Memory B cell (primary cell): ENCODE measurements at regions not wholly inside any gene's neighbourhood (a gene's known extent, or its start where the extent isn't known, plus 50 kb on each side); places are given as distances from the start of the nearest gene placed in this dataset.

Experiments
- ATAC-seq: fragments of 150-1000 bp; cut with Tn5 transposase; 2 replicates; pipeline ENCODE4 v1.10.0; 2021; ENCODE audit warnings: low read depth, mild to moderate bottlenecking, moderate library complexity
- DNase-seq, 2 donors: peaks; one replicate each; pipeline ENCODE4 v3.0.0; 2022; ENCODE audit warnings: low spot score in 2 of 2
- H3K27ac Mint-ChIP-seq: one replicate; pipeline ENCODE4 v1.8.0; 2022; ENCODE audit warnings: mild to moderate bottlenecking, moderate library complexity, mixed read lengths
- H3K27me3 Mint-ChIP-seq: one replicate; pipeline ENCODE4 v1.8.0; 2022; ENCODE audit warnings: mixed read lengths
- H3K36me3 Mint-ChIP-seq: one replicate; pipeline ENCODE4 v1.8.0; 2022; ENCODE audit warnings: mild to moderate bottlenecking, mixed read lengths
- H3K4me1 Mint-ChIP-seq: one replicate; pipeline ENCODE4 v1.8.0; 2022; ENCODE audit warnings: mixed read lengths
- H3K4me3 Mint-ChIP-seq: one replicate; pipeline ENCODE4 v1.8.0; 2022; ENCODE audit warnings: mild to moderate bottlenecking, moderate library complexity, mixed read lengths
- H3K9me3 Mint-ChIP-seq: one replicate; pipeline ENCODE4 v1.8.0; 2022; ENCODE audit warnings: mixed read lengths

- Mint-ChIP-seq H3K9me3 (no peaks in the 10 kb centered on the region), H3K4me3 (no peak overlapping the region), H3K27ac (no peak overlapping the region), H3K36me3 (no peaks in the 10 kb centered on the region), H3K27me3 (no peaks in the 10 kb centered on the region), H3K4me1 (peaks cover 7% of the 10 kb centered on the region)
- DNase-seq (no peak), ATAC-seq (no peak)
Observed at GRCh38 chrX:43514820-43515219, 141.3 kb upstream of the MAOA start.

GRCh38 chrX:43522582-43522981 lies 133.5 kb upstream of the MAOA start:
- Mint-ChIP-seq H3K27ac (no peak overlapping the region), H3K36me3 (peaks cover 3% of the 10 kb centered on the region)
- no peak for ATAC-seq

GRCh38 chrX:43525901-43526610 lies 130.0 kb upstream of the MAOA start:
- no peak overlapping the region for H3K4me3 Mint-ChIP-seq
- H3K27ac Mint-ChIP-seq, result no peak overlapping the region
- peaks cover 4% of the 10 kb centered on the region for H3K9me3 Mint-ChIP-seq
- H3K27me3 Mint-ChIP-seq, result peaks cover 2% of the 10 kb centered on the region
- DNase-seq, result no peak
- no peak for ATAC-seq
- H3K36me3 Mint-ChIP-seq, result peaks cover 6% of the 10 kb centered on the region
- peaks cover 3% of the 10 kb centered on the region for H3K4me1 Mint-ChIP-seq

More at GRCh38 chrX:43522582-43522981, 133.5 kb upstream of the MAOA start:
- DNase-seq, result no peak
- H3K4me3 Mint-ChIP-seq, result no peak overlapping the region
- H3K27me3 Mint-ChIP-seq, result peaks cover 2% of the 10 kb centered on the region
- peaks cover 4% of the 10 kb centered on the region for H3K9me3 Mint-ChIP-seq
- no peaks in the 10 kb centered on the region for H3K4me1 Mint-ChIP-seq

DNA sequence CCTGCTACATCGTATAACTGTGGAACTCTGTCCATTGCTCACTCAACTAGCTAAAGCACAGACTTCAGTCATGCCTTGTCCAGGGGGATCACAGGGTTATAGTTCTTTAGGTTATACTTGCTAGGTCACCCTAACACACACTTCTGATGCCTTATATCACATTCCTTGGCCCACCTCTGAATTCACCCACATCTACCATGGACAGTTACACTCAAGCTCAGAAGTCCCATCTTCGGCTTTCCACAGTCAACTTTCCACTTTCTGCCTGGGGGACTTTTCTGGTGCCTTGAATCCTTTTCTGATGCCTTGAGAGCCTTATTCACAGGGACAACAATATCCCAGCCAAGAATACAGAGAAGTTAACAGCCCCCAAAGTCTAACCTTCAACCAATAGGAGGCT lies 129.2 kb upstream of the MAOA start:
- Mint-ChIP-seq H3K4me3 (no peak overlapping the region), H3K27ac (no peak overlapping the region), H3K36me3 (peaks cover 8% of the 10 kb centered on the region), H3K4me1 (peaks cover 3% of the 10 kb centered on the region), H3K9me3 (peaks cover 4% of the 10 kb centered on the region), H3K27me3 (peaks cover 2% of the 10 kb centered on the region)
- DNase-seq (no peak), ATAC-seq (no peak)

DNA sequence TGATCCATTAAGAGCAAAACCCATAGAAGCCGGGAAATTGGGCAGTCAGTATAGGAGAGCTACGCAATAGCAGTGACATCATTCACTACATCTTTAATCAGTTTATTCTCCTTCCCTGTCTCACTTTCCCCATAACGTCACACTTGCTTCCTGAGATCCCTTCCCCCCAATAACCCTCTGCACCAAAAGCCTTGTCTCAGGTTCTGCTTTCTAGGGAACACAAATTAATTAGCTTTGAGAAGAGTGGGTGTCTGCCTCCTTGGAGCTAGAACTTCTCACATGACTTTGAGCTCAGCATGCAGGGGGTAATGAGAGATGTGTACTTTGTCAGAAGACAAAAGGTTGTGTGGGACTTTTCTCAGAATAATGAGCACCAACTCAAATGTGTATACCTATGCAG lies 128.3 kb upstream of the MAOA start:
- H3K9me3 Mint-ChIP-seq, result peaks cover 4% of the 10 kb centered on the region
- ATAC-seq, result no peak
- no peak overlapping the region for H3K27ac Mint-ChIP-seq
- DNase-seq, result no peak
- peaks cover 8% of the 10 kb centered on the region for H3K36me3 Mint-ChIP-seq
- H3K4me3 Mint-ChIP-seq, result no peak overlapping the region
- peaks cover 3% of the 10 kb centered on the region for H3K4me1 Mint-ChIP-seq
- H3K27me3 Mint-ChIP-seq, result peaks cover 2% of the 10 kb centered on the region

- peaks cover 4% of the 10 kb centered on the region for H3K9me3 Mint-ChIP-seq
- H3K4me1 Mint-ChIP-seq, result peaks cover 3% of the 10 kb centered on the region
- peaks cover 5% of the 10 kb centered on the region for H3K36me3 Mint-ChIP-seq
- DNase-seq (no peak), ATAC-seq (no peak)
- H3K27ac Mint-ChIP-seq, result no peak overlapping the region
- H3K4me3 Mint-ChIP-seq, result no peak overlapping the region
- H3K27me3 Mint-ChIP-seq, result peaks cover 2% of the 10 kb centered on the region
Observed at GRCh38 chrX:43530837-43531236, 125.3 kb upstream of the MAOA start.

GRCh38 chrX:43540318-43540717 lies 115.8 kb upstream of the MAOA start:
- Mint-ChIP-seq H3K4me3 (no peak overlapping the region), H3K27me3 (no peaks in the 10 kb centered on the region), H3K4me1 (peaks cover 9% of the 10 kb centered on the region), H3K9me3 (peaks cover 1% of the 10 kb centered on the region), H3K36me3 (no peaks in the 10 kb centered on the region), H3K27ac (no peak overlapping the region)
- ATAC-seq (no peak), DNase-seq (no peak)

- DNase-seq (no peak), ATAC-seq (no peak)
- Mint-ChIP-seq H3K27me3 (no peaks in the 10 kb centered on the region), H3K27ac (no peak overlapping the region), H3K4me1 (peaks cover 10% of the 10 kb centered on the region), H3K4me3 (no peak overlapping the region), H3K9me3 (peaks cover 6% of the 10 kb centered on the region), H3K36me3 (peaks cover 5% of the 10 kb centered on the region)
Observed at GRCh38 chrX:43551590-43551989, 104.5 kb upstream of the MAOA start.

DNA sequence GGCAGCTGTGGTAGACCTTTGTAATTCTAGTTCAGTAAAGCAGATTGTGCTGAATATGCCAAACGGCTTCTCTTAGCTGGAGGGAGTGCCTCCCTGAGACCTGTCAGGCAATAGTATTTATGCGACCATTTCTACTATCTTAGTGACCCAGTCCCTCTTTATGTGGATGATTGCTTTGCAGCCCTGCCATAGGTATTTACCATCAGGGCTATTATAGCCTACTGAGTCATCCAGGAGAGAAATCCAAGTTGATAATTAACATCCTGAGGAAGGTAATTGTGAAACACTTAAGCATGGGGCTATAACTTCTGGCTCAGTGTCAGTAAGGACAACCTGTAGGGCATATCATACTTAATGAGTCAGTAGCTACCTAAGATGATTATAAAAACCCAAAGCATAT lies 103.9 kb upstream of the MAOA start:
- DNase-seq, result no peak
- peaks cover 6% of the 10 kb centered on the region for H3K9me3 Mint-ChIP-seq
- ATAC-seq, result no peak
- peaks cover 10% of the 10 kb centered on the region for H3K4me1 Mint-ChIP-seq
- H3K36me3 Mint-ChIP-seq, result peaks cover 5% of the 10 kb centered on the region
- no peak overlapping the region for H3K4me3 Mint-ChIP-seq
- H3K27ac Mint-ChIP-seq, result no peak overlapping the region
- no peaks in the 10 kb centered on the region for H3K27me3 Mint-ChIP-seq

DNA sequence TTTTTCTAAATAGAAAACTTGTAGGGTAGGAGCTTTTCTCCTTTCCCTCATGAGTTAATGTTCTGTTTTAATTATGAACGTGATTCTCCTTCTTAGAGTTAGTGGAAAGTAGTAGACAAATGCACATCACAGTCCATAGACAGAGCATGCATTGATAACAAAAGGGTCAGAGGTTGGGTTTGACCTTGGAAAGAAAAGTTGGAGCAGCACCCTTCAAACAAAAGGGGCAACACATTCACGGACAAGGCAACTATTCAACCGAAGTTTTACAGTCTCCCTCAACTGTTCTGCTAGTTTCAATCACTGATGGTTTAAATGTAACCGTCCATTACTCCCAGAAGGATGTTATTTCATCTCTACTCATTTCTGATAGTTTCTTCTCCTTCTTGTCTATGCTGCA lies 103.4 kb upstream of the MAOA start:
- Mint-ChIP-seq H3K27me3 (no peaks in the 10 kb centered on the region), H3K9me3 (peaks cover 6% of the 10 kb centered on the region)

GRCh38 chrX:43553257-43553656 lies 102.8 kb upstream of the MAOA start:
- H3K27me3 Mint-ChIP-seq, result no peaks in the 10 kb centered on the region
- H3K27ac Mint-ChIP-seq, result no peak overlapping the region
- peaks cover 3% of the 10 kb centered on the region for H3K36me3 Mint-ChIP-seq
- DNase-seq (no peak), ATAC-seq (no peak)
- H3K4me3 Mint-ChIP-seq, result no peak overlapping the region
- H3K9me3 Mint-ChIP-seq, result peaks cover 4% of the 10 kb centered on the region
- H3K4me1 Mint-ChIP-seq, result peaks cover 10% of the 10 kb centered on the region

More for the DNA sequence above, 103.4 kb upstream of the MAOA start:
- H3K4me3 Mint-ChIP-seq, result no peak overlapping the region
- no peak overlapping the region for H3K27ac Mint-ChIP-seq
- ATAC-seq (no peak), DNase-seq (no peak)
- peaks cover 5% of the 10 kb centered on the region for H3K36me3 Mint-ChIP-seq
- H3K4me1 Mint-ChIP-seq, result peaks cover 10% of the 10 kb centered on the region

GRCh38 chrX:43556207-43556606 lies 99.9 kb upstream of the MAOA start:
- Mint-ChIP-seq H3K4me3 (no peak overlapping the region), H3K27me3 (no peaks in the 10 kb centered on the region), H3K36me3 (peaks cover 3% of the 10 kb centered on the region), H3K27ac (no peak overlapping the region), H3K9me3 (no peaks in the 10 kb centered on the region), H3K4me1 (peaks cover 6% of the 10 kb centered on the region)
- DNase-seq (no peak), ATAC-seq (no peak)

DNA sequence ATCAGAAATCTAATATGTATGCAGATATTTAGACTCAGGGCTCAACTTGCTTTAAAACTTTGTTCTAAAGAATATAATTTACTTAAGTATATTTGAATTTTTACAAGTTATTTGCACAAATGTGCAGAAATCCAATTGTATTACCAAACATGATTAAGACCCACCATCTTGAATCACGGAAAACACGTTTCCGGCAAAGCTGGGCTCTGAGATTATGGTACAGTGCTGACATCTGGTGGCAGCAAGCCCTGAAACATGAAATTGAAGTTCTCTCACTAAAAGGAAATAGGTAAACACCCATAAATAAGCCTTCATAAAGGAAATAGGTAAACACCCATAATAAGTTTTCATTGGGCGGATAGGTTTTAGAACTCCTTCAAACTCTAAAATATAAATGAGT lies 98.3 kb upstream of the MAOA start:
- Mint-ChIP-seq H3K4me3 (no peak overlapping the region), H3K27ac (no peak overlapping the region), H3K27me3 (no peaks in the 10 kb centered on the region), H3K36me3 (peaks cover 3% of the 10 kb centered on the region), H3K9me3 (no peaks in the 10 kb centered on the region), H3K4me1 (peaks cover 4% of the 10 kb centered on the region)
- ATAC-seq, result peak; percentile 49
- peak; percentile 50 to 59 for DNase-seq

- DNase-seq (peak; percentile 16 to 20), ATAC-seq (peak; percentile 44)
- H3K4me1 Mint-ChIP-seq, result no peaks in the 10 kb centered on the region
- H3K4me3 Mint-ChIP-seq, result no peak overlapping the region
- H3K27me3 Mint-ChIP-seq, result no peaks in the 10 kb centered on the region
- H3K9me3 Mint-ChIP-seq, result no peaks in the 10 kb centered on the region
- peaks cover 3% of the 10 kb centered on the region for H3K36me3 Mint-ChIP-seq
- H3K27ac Mint-ChIP-seq, result no peak overlapping the region
Observed at GRCh38 chrX:43559644-43560043, 96.5 kb upstream of the MAOA start.

GRCh38 chrX:43560247-43560946 lies 95.7 kb upstream of the MAOA start:
- Mint-ChIP-seq H3K27ac (no peak overlapping the region), H3K27me3 (no peaks in the 10 kb centered on the region), H3K36me3 (peaks cover 1% of the 10 kb centered on the region), H3K4me3 (no peak overlapping the region), H3K9me3 (no peaks in the 10 kb centered on the region), H3K4me1 (no peaks in the 10 kb centered on the region)
- ATAC-seq (no peak), DNase-seq (no peak)
